ENCODE measurements at regions not wholly inside any gene's neighbourhood (a gene's known extent, or its start where the extent isn't known, plus 50 kb on each side); places are given as distances from the start of the nearest gene placed in this dataset.

DNA sequence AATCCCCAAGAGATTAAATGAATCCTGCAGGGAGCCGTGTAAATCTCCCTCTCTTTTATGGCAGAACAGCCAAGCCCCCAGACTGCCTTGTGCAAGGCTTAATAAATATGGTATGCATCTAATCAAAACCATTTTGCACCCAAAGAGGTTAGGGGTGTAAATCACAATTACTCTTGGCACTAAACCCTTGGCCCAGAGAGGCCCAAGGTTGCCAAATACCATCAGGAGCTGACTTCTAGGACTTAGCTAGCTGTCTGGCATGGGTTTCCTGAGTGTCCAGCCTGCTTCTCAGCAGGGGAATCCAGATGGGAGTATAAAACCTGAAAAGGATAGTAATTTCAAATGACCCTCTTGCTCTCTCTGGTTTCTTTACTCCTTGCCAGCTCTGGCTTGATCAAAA lies 610.4 kb downstream of the MED13L start:
- no peak overlapping the region for H3K4me2 ChIP-seq (replicated peaks; ENCODE audit: extremely low read depth, low read length, poor library complexity, severe bottlenecking)
- H3K36me3 Mint-ChIP-seq = no peaks in the 10 kb centered on the region
- H3K36me3 ChIP-seq (replicated peaks in 1 of 2; ENCODE audit: control insufficient read depth in 1 of 2, insufficient read depth in 2 of 2, low read length in 2 of 2) = no peaks in the 10 kb centered on the region
- no peak for DNase-seq
- no peaks in the 10 kb centered on the region for H3K4me1 ChIP-seq (ENCODE audit: control insufficient read depth in 1 of 2, insufficient read depth in 2 of 2, low read length in 2 of 2)
- H3K27ac ChIP-seq (ENCODE audit: low read depth in 1 of 2, low read length in 2 of 2) = no peak overlapping the region
- WGBS (ENCODE audit: insufficient coverage) = no CpG with 5 or more reads among the region's 1 CpG
- H3K79me2 ChIP-seq (ENCODE audit: insufficient read depth, low read length) = no peaks in the 10 kb centered on the region
- no peaks in the 10 kb centered on the region for H3K9me3 ChIP-seq (replicated peaks in 1 of 2; ENCODE audit: control insufficient read depth in 1 of 2, insufficient read depth in 1 of 2, low read length in 2 of 2)
- H3K9me3 Mint-ChIP-seq = peaks cover 0 to 3% (median 1%) of the 10 kb centered on the region in 7 donors
- H2AFZ ChIP-seq (ENCODE audit: insufficient read depth, low read depth, low read length, poor library complexity, severe bottlenecking) = no peak overlapping the region
- no peaks in the 10 kb centered on the region for H3K4me1 Mint-ChIP-seq
- H3K27me3 ChIP-seq (ENCODE audit: control insufficient read depth in 2 of 2, insufficient read depth in 2 of 2, low read length in 2 of 2) = no peaks in the 10 kb centered on the region
- H3K4me3 ChIP-seq (replicated peaks in 1 of 3; ENCODE audit: low read depth in 2 of 3, low read length in 3 of 3) = no peak overlapping the region
- H3K4me3 Mint-ChIP-seq = no peak overlapping the region
- H4K20me1 ChIP-seq (ENCODE audit: insufficient read depth, low read length) = no peaks in the 10 kb centered on the region
- no peak overlapping the region for H3K9ac ChIP-seq (ENCODE audit: insufficient read depth, low read length, poor library complexity, severe bottlenecking)
- no peak overlapping the region for H3K27ac Mint-ChIP-seq
- peaks cover 2 to 4% (median 2%) of the 10 kb centered on the region in 3 donors for H3K27me3 Mint-ChIP-seq (ENCODE audit: low read depth in 3 of 3)
- intact Hi-C loops (cut with micrococcal nuclease) = no loop called here
- TF ChIP-seq, protein P1, sequence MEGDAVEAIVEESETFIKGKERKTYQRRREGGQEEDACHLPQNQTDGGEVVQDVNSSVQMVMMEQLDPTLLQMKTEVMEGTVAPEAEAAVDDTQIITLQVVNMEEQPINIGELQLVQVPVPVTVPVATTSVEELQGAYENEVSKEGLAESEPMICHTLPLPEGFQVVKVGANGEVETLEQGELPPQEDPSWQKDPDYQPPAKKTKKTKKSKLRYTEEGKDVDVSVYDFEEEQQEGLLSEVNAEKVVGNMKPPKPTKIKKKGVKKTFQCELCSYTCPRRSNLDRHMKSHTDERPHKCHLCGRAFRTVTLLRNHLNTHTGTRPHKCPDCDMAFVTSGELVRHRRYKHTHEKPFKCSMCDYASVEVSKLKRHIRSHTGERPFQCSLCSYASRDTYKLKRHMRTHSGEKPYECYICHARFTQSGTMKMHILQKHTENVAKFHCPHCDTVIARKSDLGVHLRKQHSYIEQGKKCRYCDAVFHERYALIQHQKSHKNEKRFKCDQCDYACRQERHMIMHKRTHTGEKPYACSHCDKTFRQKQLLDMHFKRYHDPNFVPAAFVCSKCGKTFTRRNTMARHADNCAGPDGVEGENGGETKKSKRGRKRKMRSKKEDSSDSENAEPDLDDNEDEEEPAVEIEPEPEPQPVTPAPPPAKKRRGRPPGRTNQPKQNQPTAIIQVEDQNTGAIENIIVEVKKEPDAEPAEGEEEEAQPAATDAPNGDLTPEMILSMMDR (IDR thresholded peaks at IDR 0.05) = no peak

DNA sequence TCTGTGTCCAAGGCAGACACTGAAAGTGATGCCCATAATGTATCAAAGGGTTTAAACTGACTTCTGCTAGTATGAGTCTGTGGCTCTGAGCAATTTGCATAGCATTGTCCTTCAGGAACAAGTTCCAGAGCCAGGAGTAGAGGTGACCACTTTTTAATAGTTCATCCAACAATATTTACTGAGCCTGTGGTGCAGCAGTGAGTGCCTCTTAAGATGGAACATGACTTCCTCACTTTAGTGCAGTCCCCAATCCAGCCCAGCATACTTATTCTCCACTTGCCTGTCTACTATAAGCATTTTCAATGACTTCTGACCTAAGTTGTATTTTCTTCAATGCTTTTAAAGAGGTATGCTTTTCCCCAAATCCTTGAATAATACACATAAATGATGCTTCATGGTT lies 611.3 kb downstream of the MED13L start:
- TF ChIP-seq, protein P1 (IDR thresholded peaks at IDR 0.05) = no peak
- no peaks in the 10 kb centered on the region for H3K36me3 ChIP-seq (replicated peaks in 1 of 2; ENCODE audit: control insufficient read depth in 1 of 2, insufficient read depth in 2 of 2, low read length in 2 of 2)
- no peaks in the 10 kb centered on the region for H3K4me1 Mint-ChIP-seq

More for the DNA sequence above, 611.3 kb downstream of the MED13L start:
- H3K4me2 ChIP-seq (replicated peaks; ENCODE audit: extremely low read depth, low read length, poor library complexity, severe bottlenecking) = no peak overlapping the region
- H3K9me3 Mint-ChIP-seq = peaks cover 0 to 3% (median 1%) of the 10 kb centered on the region in 7 donors
- intact Hi-C loops (cut with micrococcal nuclease) = no loop called here
- peaks cover 2 to 5% (median 4%) of the 10 kb centered on the region in 3 donors for H3K27me3 Mint-ChIP-seq (ENCODE audit: low read depth in 3 of 3)
- H3K27me3 ChIP-seq (ENCODE audit: control insufficient read depth in 2 of 2, insufficient read depth in 2 of 2, low read length in 2 of 2) = no peaks in the 10 kb centered on the region
- H2AFZ ChIP-seq (ENCODE audit: insufficient read depth, low read depth, low read length, poor library complexity, severe bottlenecking) = no peak overlapping the region
- no peaks in the 10 kb centered on the region for H3K36me3 Mint-ChIP-seq
- no peak overlapping the region for H3K4me3 Mint-ChIP-seq
- DNase-seq = no peak
- H3K4me1 ChIP-seq (ENCODE audit: control insufficient read depth in 1 of 2, insufficient read depth in 2 of 2, low read length in 2 of 2) = no peaks in the 10 kb centered on the region
- no peak overlapping the region for H3K27ac ChIP-seq (ENCODE audit: low read depth in 1 of 2, low read length in 2 of 2)
- H3K9ac ChIP-seq (ENCODE audit: insufficient read depth, low read length, poor library complexity, severe bottlenecking) = no peak overlapping the region
- H4K20me1 ChIP-seq (ENCODE audit: insufficient read depth, low read length) = no peaks in the 10 kb centered on the region
- no peaks in the 10 kb centered on the region for H3K9me3 ChIP-seq (replicated peaks in 1 of 2; ENCODE audit: control insufficient read depth in 1 of 2, insufficient read depth in 1 of 2, low read length in 2 of 2)
- no peak overlapping the region for H3K4me3 ChIP-seq (replicated peaks in 1 of 3; ENCODE audit: low read depth in 2 of 3, low read length in 3 of 3)
- no peak overlapping the region for H3K27ac Mint-ChIP-seq
- no peaks in the 10 kb centered on the region for H3K79me2 ChIP-seq (ENCODE audit: insufficient read depth, low read length)
